Transverse colon (tissue), 4 donors: ENCODE measurements at regions not wholly inside any gene's neighbourhood (a gene's known extent, or its start where the extent isn't known, plus 50 kb on each side); places are given as distances from the start of the nearest gene placed in this dataset.

Source experiments
- DNase-seq: peaks from one replicate; pipeline ENCODE4 v3.0.0-alpha.2; 2019
- H3K27ac ChIP-seq, 4 donors: fragments of 200-600 bp; sonication (generic); 2 replicates each; pipeline ENCODE4 v1.5.1; 2016 to 2018; ENCODE audit warnings: inconsistent platforms in 4 of 4
- H3K27me3 ChIP-seq: fragments of 200-600 bp; sonication (generic); 2 replicates; pipeline ENCODE4 v1.5.1; 2017; ENCODE audit warnings: inconsistent platforms
- H3K36me3 ChIP-seq, 4 donors: fragments of 200-600 bp; sonication (generic); 2 replicates each; pipeline ENCODE4 v1.5.1; 2017 to 2019; ENCODE audit warnings: inconsistent platforms in 4 of 4
- H3K4me1 ChIP-seq, 4 donors: fragments of 200-600 bp; sonication (generic); 2 replicates each; pipeline ENCODE4 v1.5.1; 2017 to 2020; ENCODE audit warnings: inconsistent platforms in 4 of 4
- H3K4me3 ChIP-seq, 4 donors: fragments of 200-600 bp; sonication (generic); 1 replicate in 1 of 4; 2 replicates in 3 of 4; pipeline versions ENCODE4 v1.5.1 to v1.6.1; 2017 to 2019; ENCODE audit warnings: inconsistent platforms in 4 of 4
- H3K9me3 ChIP-seq, 2 donors: fragments of 200-600 bp; sonication (generic); 2 replicates each; pipeline ENCODE4 v1.5.1; 2017 to 2019; ENCODE audit warnings: inconsistent platforms in 2 of 2
- EP300 ChIP-seq: sonication (generic); formaldehyde crosslinking; IDR thresholded peaks from one replicate; pipeline ENCODE4 v1.6.1; 2017; ENCODE audit warnings: antibody characterized with exemption, low read depth
- POLR2A ChIP-seq: fragments of 450-650 bp; IDR thresholded peaks from one replicate; pipeline ENCODE4 v1.6.1; 2016; ENCODE audit warnings: antibody characterized with exemption, mild to moderate bottlenecking, moderate library complexity
- POLR2AphosphoS5 ChIP-seq, 3 donors: sonication (generic); formaldehyde crosslinking; IDR thresholded peaks; one replicate each; pipeline ENCODE4 v1.6.1; 2016; ENCODE audit warnings: antibody characterized with exemption in 3 of 3
- WGBS, 2 donors: methylation state at CpG; one replicate each; pipeline ENCODE4 v1.1.5; 2018; ENCODE audit warnings: low coverage in 1 of 2; 5-methylcytosine and 5-hydroxymethylcytosine counted together
- in situ Hi-C, 4 donors: fragments of 200-750 bp; cut with MboI; loops; one replicate each; pipeline versions ENCODE4 v1.15.0 to v1.15.1; 2017; ENCODE audit warnings: low sequenced_read_pairs in 3 of 4, low pct_ligation_motif_present in 1 of 4, low pct_unique_long_range_greater_than_20kb in 1 of 4
- intact Hi-C: fragments of 100-400 bp; cut with DNase I; formaldehyde crosslinking; loops from one replicate; pipeline ENCODE4 v1.15.1; 2023; ENCODE audit warnings: low total_unique reads
- TF ChIP-seq, protein P1 (sequence below), 5 experiments: fragments of 200-600 bp in 3 of 5; fragments of 450-650 bp in 2 of 5; sonication (generic) in 3 of 5; IDR thresholded peaks; 1 replicate in 2 of 5; 2 replicates in 3 of 5; pipeline ENCODE4 v1.5.1; 2016 to 2017; ENCODE audit warnings: antibody characterized with exemption in 5 of 5, inconsistent platforms in 3 of 5, mild to moderate bottlenecking in 2 of 5, moderate library complexity in 1 of 5

GRCh38 chr6:24991810-24992467, 56.2 kb upstream of the RIPOR2 start:
- intact Hi-C loops: no loop called here
- H3K9me3 ChIP-seq: peaks cover 0 to 4% of the 10 kb centered on the region in 2 donors
- no peaks in the 10 kb centered on the region for H3K4me1 ChIP-seq
- WGBS, 2 donors: 75% methylated on average over 5 of the region's 5 CpGs; no CpG with 5 or more reads in 1 of the 2 donors
- H3K4me3 ChIP-seq: no peak overlapping the region
- no peaks in the 10 kb centered on the region for H3K36me3 ChIP-seq
- TF ChIP-seq POLR2AphosphoS5 (IDR thresholded peaks at IDR 0.05): no peak
- TF ChIP-seq EP300: no peak
- TF ChIP-seq POLR2A: no peak
- TF ChIP-seq, protein P1, sequence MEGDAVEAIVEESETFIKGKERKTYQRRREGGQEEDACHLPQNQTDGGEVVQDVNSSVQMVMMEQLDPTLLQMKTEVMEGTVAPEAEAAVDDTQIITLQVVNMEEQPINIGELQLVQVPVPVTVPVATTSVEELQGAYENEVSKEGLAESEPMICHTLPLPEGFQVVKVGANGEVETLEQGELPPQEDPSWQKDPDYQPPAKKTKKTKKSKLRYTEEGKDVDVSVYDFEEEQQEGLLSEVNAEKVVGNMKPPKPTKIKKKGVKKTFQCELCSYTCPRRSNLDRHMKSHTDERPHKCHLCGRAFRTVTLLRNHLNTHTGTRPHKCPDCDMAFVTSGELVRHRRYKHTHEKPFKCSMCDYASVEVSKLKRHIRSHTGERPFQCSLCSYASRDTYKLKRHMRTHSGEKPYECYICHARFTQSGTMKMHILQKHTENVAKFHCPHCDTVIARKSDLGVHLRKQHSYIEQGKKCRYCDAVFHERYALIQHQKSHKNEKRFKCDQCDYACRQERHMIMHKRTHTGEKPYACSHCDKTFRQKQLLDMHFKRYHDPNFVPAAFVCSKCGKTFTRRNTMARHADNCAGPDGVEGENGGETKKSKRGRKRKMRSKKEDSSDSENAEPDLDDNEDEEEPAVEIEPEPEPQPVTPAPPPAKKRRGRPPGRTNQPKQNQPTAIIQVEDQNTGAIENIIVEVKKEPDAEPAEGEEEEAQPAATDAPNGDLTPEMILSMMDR (IDR thresholded peaks at IDR 0.05): peak; percentile 64 to 75 (median 71)
- DNase-seq: peak; percentile 50
- H3K27me3 ChIP-seq: no peaks in the 10 kb centered on the region
- no peak overlapping the region for H3K27ac ChIP-seq
- in situ Hi-C loops: loop anchor here in 1 of 4 donors (10.0 kb wide), 1 partner anchor 137 kb away; no protein-coding TSS in a partner anchor

DNA sequence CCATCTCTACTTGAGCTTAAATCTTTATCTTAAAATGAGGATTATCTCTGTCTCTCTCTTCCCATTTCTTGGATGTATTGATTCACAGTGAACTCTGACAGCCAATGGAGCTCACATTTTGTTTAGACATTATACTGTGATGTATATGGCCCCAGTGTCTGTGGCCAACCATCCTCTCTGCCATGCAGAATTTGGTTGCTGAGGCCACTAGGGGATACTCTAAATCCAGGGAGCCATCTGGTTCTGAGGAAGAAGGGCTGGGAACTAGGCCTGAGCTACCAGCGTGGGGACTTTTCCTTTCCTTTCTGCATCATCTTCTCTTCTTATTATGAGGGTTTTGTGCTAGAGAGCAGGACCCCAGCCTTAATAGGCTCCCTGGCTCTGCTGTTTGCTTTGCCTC, 59.1 kb upstream of the RIPOR2 start:
- in situ Hi-C loops: loop anchor here in 1 of 4 donors (10.0 kb wide), 1 partner anchor 140 kb away; no protein-coding TSS in a partner anchor
- Histone ChIP-seq H3K4me1 (no peaks in the 10 kb centered on the region), H3K9me3 (no peaks in the 10 kb centered on the region), H3K27me3 (no peaks in the 10 kb centered on the region), H3K27ac (no peak overlapping the region), H3K36me3 (no peaks in the 10 kb centered on the region), H3K4me3 (no peak overlapping the region)
- DNase-seq: no peak
- intact Hi-C loops: no loop called here
- no peak for TF ChIP-seq POLR2A
- TF ChIP-seq, protein P1 (IDR thresholded peaks at IDR 0.05): no peak
- no peak for TF ChIP-seq EP300
- no peak for TF ChIP-seq POLR2AphosphoS5 (IDR thresholded peaks at IDR 0.05)
- WGBS, 2 donors: 87 to 100% methylated on average over 1 of the region's 1 CpG

GRCh38 chr6:24995270-24995669, 59.5 kb upstream of the RIPOR2 start:
- 70 to 90% methylated on average over 2 to 4 of the region's 4 CpGs for WGBS, 2 donors
- intact Hi-C loops: no loop called here
- TF ChIP-seq EP300 (no peak), POLR2AphosphoS5 (IDR thresholded peaks at IDR 0.05) (no peak), POLR2A (no peak)
- TF ChIP-seq, protein P1 (IDR thresholded peaks at IDR 0.05): no peak

GRCh38 chr6:24996269-24996836, 60.6 kb upstream of the RIPOR2 start:
- in situ Hi-C loops: loop anchor here in 1 of 4 donors (10.0 kb wide), 1 partner anchor 142 kb away; no protein-coding TSS in a partner anchor
- Histone ChIP-seq H3K4me3 (no peak overlapping the region), H3K9me3 (no peaks in the 10 kb centered on the region), H3K36me3 (no peaks in the 10 kb centered on the region), H3K27me3 (no peaks in the 10 kb centered on the region), H3K27ac (no peak overlapping the region), H3K4me1 (no peaks in the 10 kb centered on the region)
- TF ChIP-seq POLR2A (no peak), POLR2AphosphoS5 (IDR thresholded peaks at IDR 0.05) (no peak), EP300 (no peak)
- TF ChIP-seq, protein P1 (IDR thresholded peaks at IDR 0.05): no peak
- no peak for DNase-seq
- intact Hi-C loops: no loop called here
- 60 to 72% methylated on average over 5 of the region's 5 CpGs for WGBS, 2 donors

More at GRCh38 chr6:24995270-24995669, 59.5 kb upstream of the RIPOR2 start:
- H3K9me3 ChIP-seq: no peaks in the 10 kb centered on the region
- no peaks in the 10 kb centered on the region for H3K4me1 ChIP-seq
- no peak for DNase-seq
- H3K4me3 ChIP-seq: no peak overlapping the region
- no peaks in the 10 kb centered on the region for H3K36me3 ChIP-seq
- H3K27me3 ChIP-seq: no peaks in the 10 kb centered on the region
- in situ Hi-C loops: loop anchor here in 1 of 4 donors (10.0 kb wide), 1 partner anchor 140 kb away; no protein-coding TSS in a partner anchor
- H3K27ac ChIP-seq: no peak overlapping the region
